Fibroblast of skin of back (primary cell): ENCODE measurements at regions not wholly inside any gene's neighbourhood (a gene's known extent, or its start where the extent isn't known, plus 50 kb on each side); places are given as distances from the start of the nearest gene placed in this dataset.
A peak's percentile ranks its signal among the peaks of the same experiment; 100 is the strongest.

Experiments
- DNase-seq: peaks from one replicate; pipeline ENCODE4 v3.0.0-alpha.2; 2013

DNA sequence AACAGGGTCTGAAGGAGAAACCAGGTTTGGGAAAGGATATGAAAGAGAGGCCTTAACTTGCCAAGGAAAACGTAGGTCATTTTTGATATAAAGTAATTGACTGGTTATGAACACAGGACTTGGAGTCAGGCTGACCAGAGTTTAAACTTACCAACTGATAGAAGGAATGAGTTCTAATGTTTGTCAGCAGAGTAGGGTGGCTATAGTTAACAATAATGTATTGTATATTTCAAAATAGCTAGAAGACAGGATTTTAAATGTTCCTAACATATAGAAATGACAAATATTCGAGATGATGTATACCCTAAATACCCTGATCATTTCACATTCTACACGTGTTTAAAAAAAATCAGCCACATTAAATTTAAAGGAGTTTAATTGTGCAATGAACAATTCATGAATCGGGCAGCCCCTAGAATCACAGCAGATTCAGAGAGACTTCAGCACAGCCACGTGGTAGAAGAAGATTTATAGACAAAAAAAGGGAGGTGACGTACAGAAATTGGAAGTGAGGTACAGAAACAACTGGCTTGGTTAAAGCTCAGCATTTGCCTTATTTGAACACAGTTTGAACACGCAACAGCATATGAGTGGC is 52.5 kb upstream of the PLEKHG7 start:
- no peak for DNase-seq

DNA sequence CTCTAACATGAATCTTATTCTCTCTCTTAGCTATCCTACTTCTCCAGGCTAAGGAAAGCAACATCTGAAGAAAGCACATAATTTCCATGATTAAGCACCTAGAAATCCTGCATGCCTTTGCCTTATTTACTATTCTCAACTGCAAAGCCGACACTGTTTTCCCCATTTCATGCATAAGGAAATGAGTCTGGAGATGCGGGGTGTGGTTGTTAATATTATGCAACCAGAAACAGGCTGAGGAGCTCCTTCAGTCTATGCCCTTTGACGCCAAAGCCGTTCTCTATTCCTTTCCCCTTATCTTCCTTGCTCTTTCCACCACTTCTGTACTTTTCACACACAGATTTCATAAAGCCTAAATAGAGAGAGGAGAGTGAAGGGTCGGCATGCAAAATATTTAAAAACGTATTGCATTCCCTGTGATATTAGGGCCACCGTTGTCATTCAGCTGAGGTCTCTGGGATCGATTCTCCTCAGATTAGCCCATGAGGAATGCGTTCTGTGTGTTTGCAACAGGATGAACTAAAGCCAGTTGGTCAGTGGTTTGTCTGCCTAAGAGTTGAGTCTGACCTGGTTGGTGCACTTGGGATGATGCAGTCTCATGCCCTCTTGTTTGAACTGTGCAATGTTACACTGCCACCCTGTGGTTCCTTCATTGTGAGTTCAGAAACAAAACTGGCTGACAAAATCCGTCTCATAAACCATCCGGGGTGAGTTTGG is 53.1 kb upstream of the PLEKHG7 start:
- DNase-seq: peak; percentile 86

DNA sequence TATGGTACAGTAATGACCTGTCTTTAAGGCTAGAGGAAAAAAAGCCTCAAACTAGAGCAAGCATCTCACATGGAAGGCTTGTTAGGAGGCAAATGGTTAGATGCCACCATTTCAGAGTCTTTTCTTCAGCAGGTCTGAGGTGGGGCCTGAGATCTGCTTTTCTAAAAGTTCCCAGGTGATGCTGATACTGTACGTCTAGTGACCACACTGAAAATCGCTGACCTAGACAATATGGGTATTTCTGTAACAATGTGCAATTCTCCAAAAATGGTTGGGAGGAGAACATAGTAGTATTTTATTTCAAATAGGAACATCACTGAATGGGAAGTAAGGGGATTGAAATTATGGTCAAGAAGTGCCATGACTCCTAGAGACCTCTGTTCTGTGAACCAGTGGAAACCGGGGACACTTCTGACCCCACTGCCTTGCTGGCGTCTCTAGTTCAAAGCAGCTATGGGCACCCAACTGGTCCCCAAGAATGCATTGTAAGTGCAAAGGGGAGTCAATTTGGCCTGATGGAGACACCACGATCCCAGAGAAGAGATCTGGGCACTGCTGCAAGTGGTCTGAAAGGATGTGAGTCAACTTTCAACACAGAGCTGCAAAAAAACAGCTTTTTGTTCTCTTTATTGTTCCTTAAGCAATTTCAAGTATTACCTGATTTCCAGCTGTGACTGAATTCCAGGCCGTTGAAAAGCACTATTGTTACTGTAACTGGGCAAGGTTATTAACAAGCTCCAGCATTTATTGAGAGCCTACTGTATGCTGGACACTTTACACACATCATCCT is 54.4 kb upstream of the PLEKHG7 start:
- no peak for DNase-seq

- no peak for DNase-seq
These were observed 61.5 kb upstream of the PLEKHG7 start for GRCh38 chr12:92641291-92641690.

DNA sequence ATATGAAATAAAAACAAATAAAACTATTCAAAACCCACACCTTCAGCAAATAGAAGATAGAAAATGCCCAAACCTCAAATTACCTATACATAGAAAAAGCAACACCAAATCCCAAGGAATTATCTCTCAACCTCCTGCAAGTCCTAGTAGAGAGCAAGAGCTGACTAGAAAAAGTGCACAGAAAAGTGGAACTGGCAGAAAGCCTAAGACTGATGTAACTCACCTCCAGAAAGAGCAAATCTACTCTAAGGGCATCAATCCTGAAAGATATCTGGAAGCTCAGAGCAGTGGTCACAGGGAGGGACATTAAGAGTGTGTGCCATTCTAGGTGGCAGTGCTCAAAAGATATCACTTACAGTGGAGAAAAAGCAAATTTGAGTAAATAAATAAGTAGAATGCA is 62.1 kb upstream of the PLEKHG7 start:
- DNase-seq: no peak

- no peak for DNase-seq
These were observed 63.8 kb upstream of the PLEKHG7 start for GRCh38 chr12:92639017-92639416.

GRCh38 chr12:92634730-92635129 is 68.1 kb upstream of the PLEKHG7 start:
- DNase-seq: peak; percentile 61

DNA sequence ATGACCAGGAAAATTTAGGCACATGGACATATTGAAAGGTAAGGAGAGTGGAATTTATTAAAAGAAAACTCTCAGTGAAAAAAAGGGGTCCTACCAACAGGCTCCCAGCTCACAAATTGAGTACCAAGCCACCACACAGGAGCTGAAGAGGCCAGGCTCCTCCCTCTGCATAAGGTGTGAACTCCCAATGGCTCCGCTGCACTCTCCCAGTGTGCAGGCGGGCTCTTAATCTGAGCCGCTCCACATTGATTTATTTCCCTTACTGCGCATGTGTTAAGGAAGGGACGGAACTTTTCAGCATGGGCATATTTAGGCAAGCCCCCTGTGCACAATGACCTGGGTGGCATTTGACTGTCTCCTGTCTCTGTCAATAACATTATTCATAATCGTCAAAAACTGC is 68.6 kb upstream of the PLEKHG7 start:
- no peak for DNase-seq

DNA sequence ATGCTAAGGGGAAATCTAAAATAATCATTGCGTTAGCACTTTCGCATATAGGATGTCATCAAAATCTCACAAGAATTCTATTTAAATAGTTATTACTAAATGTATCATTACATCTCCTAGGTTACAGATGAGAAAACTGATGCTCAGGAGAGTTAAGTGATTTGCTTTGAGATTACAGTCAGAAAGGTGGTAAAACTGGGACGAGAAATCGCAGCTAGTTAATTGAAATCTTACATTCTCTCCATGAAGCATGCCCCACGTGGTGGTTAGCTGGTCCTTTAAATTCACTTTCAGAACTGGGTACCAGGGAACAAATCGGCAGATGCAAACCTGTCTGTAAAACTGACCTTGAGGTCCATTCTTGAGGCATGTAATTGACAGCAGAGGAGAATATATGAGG is 71.8 kb upstream of the PLEKHG7 start:
- DNase-seq: no peak

DNA sequence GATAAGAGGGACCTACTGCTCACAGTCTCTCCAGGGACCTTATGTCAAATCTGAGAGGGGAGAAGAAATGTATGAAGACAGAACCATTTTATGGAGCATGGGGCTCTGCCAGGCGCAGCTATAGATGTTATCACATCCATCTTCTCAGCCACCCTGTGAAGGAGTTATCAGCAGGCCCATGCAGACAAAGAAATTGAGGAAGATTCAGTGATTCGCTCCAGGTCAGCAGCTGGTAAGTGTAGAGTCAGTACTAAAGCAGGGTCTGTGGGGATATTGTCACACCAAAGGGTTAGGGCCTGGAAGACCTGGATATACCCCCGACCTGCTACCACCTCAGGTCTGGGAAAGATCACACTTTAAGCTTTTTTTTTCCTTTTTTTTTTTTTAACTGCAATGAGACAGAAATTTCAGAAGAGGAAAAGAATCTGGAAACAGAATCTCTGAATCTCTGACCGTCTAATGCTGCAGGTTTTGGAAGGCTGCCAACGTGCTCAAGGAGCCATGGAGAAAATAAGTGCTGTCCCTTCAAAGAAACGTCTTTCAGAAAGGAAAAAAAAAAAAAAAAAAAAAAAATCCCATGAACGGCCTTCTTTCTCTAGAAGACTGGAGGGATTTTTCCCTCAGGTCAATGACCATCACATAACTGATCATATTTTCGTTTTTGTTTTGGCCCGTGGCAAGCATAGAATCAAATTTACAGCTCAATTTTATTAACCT is 73.3 kb upstream of the PLEKHG7 start:
- peak; percentile 44 for DNase-seq

GRCh38 chr12:92628476-92628875 is 74.3 kb upstream of the PLEKHG7 start:
- peak; percentile 75 for DNase-seq

GRCh38 chr12:92627511-92627910 is 75.3 kb upstream of the PLEKHG7 start:
- no peak for DNase-seq

DNA sequence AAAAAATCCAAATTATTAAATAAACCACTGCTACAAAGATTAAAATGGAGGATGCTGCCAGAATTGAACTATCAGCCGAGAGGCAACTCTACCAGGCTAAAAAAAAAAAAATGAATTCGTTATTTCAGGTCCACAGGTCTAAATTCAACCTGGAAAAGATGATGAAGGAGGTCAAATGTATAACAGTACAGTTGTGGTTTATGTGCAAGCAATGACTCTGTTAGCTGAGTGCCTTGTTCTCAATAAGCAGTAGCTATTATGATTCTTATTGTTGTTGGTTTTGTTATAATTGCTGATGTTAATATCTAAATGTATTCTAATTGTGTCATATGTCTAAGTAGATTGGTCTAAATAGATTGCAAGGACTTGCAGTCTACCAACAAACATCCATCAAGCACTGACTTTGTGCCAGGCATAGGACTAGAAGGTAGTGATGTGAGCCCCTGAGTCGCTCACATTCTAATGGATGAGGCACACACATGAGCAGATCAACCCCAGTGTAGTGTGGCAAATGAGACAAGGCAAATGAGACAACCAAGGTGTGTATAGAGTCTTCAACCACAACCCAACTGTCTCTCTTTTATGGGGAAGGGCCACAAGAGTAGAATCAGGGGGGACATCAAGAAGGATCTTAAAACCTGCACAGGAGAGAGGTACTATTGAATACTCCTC is 77.0 kb upstream of the PLEKHG7 start:
- no peak for DNase-seq

GRCh38 chr12:92624236-92624635 is 78.6 kb upstream of the PLEKHG7 start:
- DNase-seq: peak; percentile 78

GRCh38 chr12:92623386-92623785 is 79.4 kb upstream of the PLEKHG7 start:
- DNase-seq: peak; percentile 48

DNA sequence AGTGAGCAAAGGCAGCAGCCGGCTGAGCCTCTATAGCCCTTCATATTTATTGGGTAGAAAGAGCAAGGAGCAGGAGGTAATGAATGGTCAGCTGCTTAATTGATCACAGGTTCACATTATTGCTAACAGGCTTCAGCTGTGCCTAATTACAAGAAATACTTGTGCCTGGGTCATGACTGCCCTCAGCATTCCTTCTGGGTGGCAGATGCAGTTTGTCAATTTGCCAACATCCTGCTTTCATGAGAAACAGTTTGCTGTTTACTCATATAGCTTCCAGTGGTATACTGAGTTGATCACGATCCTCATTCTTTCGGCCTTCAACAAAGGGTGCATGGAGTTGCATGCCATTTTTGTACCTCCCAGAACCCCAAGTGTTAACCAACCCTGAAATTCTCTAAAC is 81.0 kb upstream of the PLEKHG7 start:
- peak; percentile 30 for DNase-seq

DNA sequence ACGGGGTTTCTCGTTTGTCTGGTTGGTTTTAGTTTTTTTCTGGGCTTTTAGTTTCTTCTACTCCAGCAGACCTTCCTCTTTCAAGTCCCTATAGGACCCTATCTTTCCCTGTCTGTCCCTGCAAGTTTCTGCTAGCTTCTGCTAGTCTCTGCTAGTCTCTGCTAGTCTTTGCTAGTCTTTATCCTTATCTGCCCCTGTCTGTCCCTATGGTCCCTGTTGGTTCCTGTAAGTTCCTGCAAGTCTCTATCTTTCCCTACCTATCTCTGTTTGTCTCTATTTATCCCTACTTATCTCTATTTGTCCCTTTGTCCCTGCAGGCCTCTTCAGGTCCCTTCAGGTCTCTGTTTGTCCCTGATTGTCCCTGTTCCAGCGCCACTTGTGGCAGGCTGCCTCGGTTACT is 81.5 kb upstream of the PLEKHG7 start:
- DNase-seq: no peak

GRCh38 chr12:92619730-92620684 is 82.8 kb upstream of the PLEKHG7 start:
- DNase-seq: peak; percentile 80

- DNase-seq: no peak
These were observed 83.8 kb upstream of the PLEKHG7 start for GRCh38 chr12:92619026-92619425.

DNA sequence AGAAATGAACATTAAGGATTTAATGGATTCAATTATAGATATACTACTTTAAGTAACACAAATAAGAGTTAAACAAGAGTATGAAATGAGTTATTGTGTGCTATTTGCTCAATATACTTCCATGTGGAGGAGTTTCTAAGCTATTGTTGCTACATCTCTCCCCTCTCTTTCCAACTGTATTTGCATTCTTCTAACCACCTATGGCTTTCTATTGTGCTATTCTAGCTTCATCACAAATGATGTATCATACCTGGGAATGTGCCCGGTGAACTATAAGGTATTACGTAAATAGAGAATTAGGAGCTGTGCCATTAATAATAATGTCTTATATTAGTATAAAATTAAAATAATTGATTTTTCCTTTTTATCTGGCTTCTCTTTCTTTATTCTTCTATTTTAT is 87.1 kb upstream of the PLEKHG7 start:
- no peak for DNase-seq

DNA sequence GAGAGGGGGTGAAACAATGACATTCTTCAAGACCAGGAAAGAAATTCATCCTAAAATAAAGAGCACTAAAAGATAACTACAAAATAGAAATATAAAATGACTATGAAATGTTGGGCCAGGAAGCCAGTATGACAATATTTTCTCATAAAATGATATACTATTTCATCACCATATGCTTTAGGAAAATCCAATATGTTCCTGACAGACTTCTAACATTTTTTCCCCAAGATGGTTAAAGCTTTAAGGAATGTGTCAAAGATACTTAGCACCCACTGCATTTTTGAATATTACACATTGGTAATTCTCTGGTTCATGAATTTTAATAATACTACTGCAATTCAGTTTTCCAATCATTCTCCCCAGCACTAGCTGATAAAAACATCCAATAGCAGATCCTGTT is 87.7 kb upstream of the PLEKHG7 start:
- peak; percentile 27 for DNase-seq
